GM21825 (cell line): ENCODE measurements at regions not wholly inside any gene's neighbourhood (a gene's known extent, or its start where the extent isn't known, plus 50 kb on each side); places are given as distances from the start of the nearest gene placed in this dataset.
"Not testable (repeated sequence)": the region's sequence is repeated elsewhere in the genome, so short reads cannot be mapped to it uniquely, and the experiment has no call there.

ENCODE experiments used
- ATAC-seq: cut with Tn5 transposase; IDR thresholded peaks from one replicate; pipeline ENCODE4 v1.9.1; 2021; ENCODE audit warnings: mild to moderate bottlenecking, moderate library complexity; ENCODE audit not compliant: unreplicated experiment

GRCh38 chr21:31537872-31538576 is 121.5 kb upstream of the SOD1 start:
- ATAC-seq, result no peak

- no peak for ATAC-seq
Observed at GRCh38 chr21:31536138-31536537, 123.4 kb upstream of the SOD1 start.

- ATAC-seq, result no peak
Observed at GRCh38 chr21:31531967-31532366, 127.5 kb upstream of the SOD1 start.

GRCh38 chr21:31530897-31531705 is 128.4 kb upstream of the SOD1 start:
- ATAC-seq, result no peak

GRCh38 chr21:31530364-31530763 is 129.1 kb upstream of the SOD1 start:
- ATAC-seq, result no peak

- no peak for ATAC-seq
Observed at GRCh38 chr21:31529406-31529805, 130.1 kb upstream of the SOD1 start.

- no peak for ATAC-seq
Observed at GRCh38 chr21:31526040-31526439, 133.5 kb upstream of the SOD1 start.

- ATAC-seq, result no peak
Observed at GRCh38 chr21:31524140-31524539, 135.4 kb upstream of the SOD1 start.

- no peak for ATAC-seq
Observed at GRCh38 chr21:31521515-31521914, 138.0 kb upstream of the SOD1 start.

- no peak for ATAC-seq
Observed at GRCh38 chr21:31520561-31521098, 138.9 kb upstream of the SOD1 start.

- no peak for ATAC-seq
Observed at GRCh38 chr21:31518580-31518979, 140.9 kb upstream of the SOD1 start.

GRCh38 chr21:31517664-31518414 is 141.7 kb upstream of the SOD1 start:
- ATAC-seq, result no peak

- no peak for ATAC-seq
Observed at GRCh38 chr21:31515253-31515652, 144.2 kb upstream of the SOD1 start.

- ATAC-seq, result no peak
Observed at GRCh38 chr21:31514598-31514997, 144.9 kb upstream of the SOD1 start.

GRCh38 chr21:31513541-31513940 is 146.0 kb upstream of the SOD1 start:
- not testable (repeated sequence) for ATAC-seq

- not testable (repeated sequence) for ATAC-seq
Observed at GRCh38 chr21:31511999-31512398, 147.5 kb upstream of the SOD1 start.

- ATAC-seq, result no peak
Observed at GRCh38 chr21:31511258-31511657, 148.2 kb upstream of the SOD1 start.

GRCh38 chr21:31509194-31510017 is 150.1 kb upstream of the SOD1 start:
- ATAC-seq, result peak; percentile 46

- ATAC-seq, result no peak
Observed at GRCh38 chr21:31505975-31506374, 153.5 kb upstream of the SOD1 start.

- ATAC-seq, result no peak
Observed at GRCh38 chr21:31503939-31504338, 155.6 kb upstream of the SOD1 start.
